Upper lobe of right lung (tissue), 1 donor: ENCODE measurements at regions not wholly inside any gene's neighbourhood (a gene's known extent, or its start where the extent isn't known, plus 50 kb on each side); places are given as distances from the start of the nearest gene placed in this dataset.

Experiments used
- ATAC-seq: fragments of 200-7000 bp; cut with Tn5 transposase; one replicate; pipeline ENCODE4 v1.9.1; 2020; ENCODE audit warnings: mild to moderate bottlenecking, moderate library complexity
- DNase-seq: peaks from one replicate; pipeline ENCODE4 v3.0.0-alpha.2; 2020
- H3K27ac ChIP-seq: fragments of 200-600 bp; one replicate; pipeline ENCODE4 v1.8.0; 2022
- H3K27me3 ChIP-seq: fragments of 200-600 bp; one replicate; pipeline ENCODE4 v1.8.0; 2022; ENCODE audit warnings: mild to moderate bottlenecking
- H3K36me3 ChIP-seq: fragments of 200-600 bp; one replicate; pipeline ENCODE4 v1.8.0; 2022
- H3K4me1 ChIP-seq: fragments of 200-600 bp; one replicate; pipeline ENCODE4 v1.8.0; 2022
- H3K4me3 ChIP-seq: fragments of 200-600 bp; one replicate; pipeline ENCODE4 v1.8.0; 2022; ENCODE audit warnings: mild to moderate bottlenecking
- H3K9me3 ChIP-seq: fragments of 200-600 bp; one replicate; pipeline ENCODE4 v1.8.0; 2022
- CTCF ChIP-seq: fragments of 200-600 bp; IDR thresholded peaks from one replicate; pipeline ENCODE4 v1.8.0; 2022; ENCODE audit warnings: antibody characterized with exemption
- intact Hi-C: fragments of 100-400 bp; cut with DNase I; formaldehyde crosslinking; loops from one replicate; pipeline ENCODE4 v1.11.0; 2022
- donor health status: DM: no; HTN: yes; CAD: no; lungs with severe emphysema.

- Histone ChIP-seq H3K4me3 (no peak overlapping the region), H3K36me3 (no peaks in the 10 kb centered on the region), H3K27ac (no peak overlapping the region), H3K27me3 (no peaks in the 10 kb centered on the region), H3K4me1 (no peaks in the 10 kb centered on the region), H3K9me3 (no peaks in the 10 kb centered on the region)
- DNase-seq, result no peak
- intact Hi-C loops, result no loop called here
- TF ChIP-seq CTCF, result no peak
- ATAC-seq, result no peak
These were observed 438.3 kb upstream of the MDGA2 start for GRCh38 chr14:48113713-48114112.

- no peak for TF ChIP-seq CTCF
- intact Hi-C loops, result no loop called here
- H3K4me1 ChIP-seq, result no peaks in the 10 kb centered on the region
- DNase-seq, result no peak
- H3K27ac ChIP-seq, result no peak overlapping the region
- no peaks in the 10 kb centered on the region for H3K9me3 ChIP-seq
- no peak for ATAC-seq
- H3K27me3 ChIP-seq, result no peaks in the 10 kb centered on the region
- H3K4me3 ChIP-seq, result no peak overlapping the region
- no peaks in the 10 kb centered on the region for H3K36me3 ChIP-seq
These were observed 435.7 kb upstream of the MDGA2 start for GRCh38 chr14:48111151-48111550.

- no peak for TF ChIP-seq CTCF
- no peak overlapping the region for H3K27ac ChIP-seq
These were observed 432.2 kb upstream of the MDGA2 start for GRCh38 chr14:48107646-48108045.

GRCh38 chr14:48096897-48097296, 421.5 kb upstream of the MDGA2 start:
- ATAC-seq (no peak), DNase-seq (no peak)
- TF ChIP-seq CTCF, result no peak
- H3K27ac ChIP-seq, result no peak overlapping the region
- H3K36me3 ChIP-seq, result no peaks in the 10 kb centered on the region
- no peaks in the 10 kb centered on the region for H3K9me3 ChIP-seq
- intact Hi-C loops, result no loop called here
- no peaks in the 10 kb centered on the region for H3K27me3 ChIP-seq
- H3K4me1 ChIP-seq, result no peaks in the 10 kb centered on the region
- no peak overlapping the region for H3K4me3 ChIP-seq

More at GRCh38 chr14:48107646-48108045, 432.2 kb upstream of the MDGA2 start:
- DNase-seq (no peak), ATAC-seq (no peak)
- Histone ChIP-seq H3K9me3 (no peaks in the 10 kb centered on the region), H3K4me1 (no peaks in the 10 kb centered on the region), H3K36me3 (no peaks in the 10 kb centered on the region), H3K27me3 (no peaks in the 10 kb centered on the region), H3K4me3 (no peak overlapping the region)
- intact Hi-C loops, result no loop called here

GRCh38 chr14:48086516-48086915, 411.1 kb upstream of the MDGA2 start:
- Histone ChIP-seq H3K9me3 (no peaks in the 10 kb centered on the region), H3K4me3 (no peak overlapping the region), H3K27ac (no peak overlapping the region), H3K4me1 (no peaks in the 10 kb centered on the region), H3K27me3 (no peaks in the 10 kb centered on the region), H3K36me3 (no peaks in the 10 kb centered on the region)
- ATAC-seq (no peak), DNase-seq (no peak)
- no peak for TF ChIP-seq CTCF
- intact Hi-C loops, result no loop called here

- ATAC-seq (no peak), DNase-seq (no peak)
- Histone ChIP-seq H3K4me3 (no peak overlapping the region), H3K4me1 (no peaks in the 10 kb centered on the region), H3K36me3 (no peaks in the 10 kb centered on the region), H3K9me3 (no peaks in the 10 kb centered on the region), H3K27ac (no peak overlapping the region), H3K27me3 (no peaks in the 10 kb centered on the region)
- intact Hi-C loops, result no loop called here
- no peak for TF ChIP-seq CTCF
These were observed 400.1 kb upstream of the MDGA2 start for GRCh38 chr14:48075487-48075886.
